ENCODE measurements at regions not wholly inside any gene's neighbourhood (a gene's known extent, or its start where the extent isn't known, plus 50 kb on each side); places are given as distances from the start of the nearest gene placed in this dataset.

GRCh38 chr3:152196782-152197181 is 71.9 kb upstream of the MBNL1 start:
- CTCF ChIA-PET = interaction anchor here (1.2 kb wide), 1 partner anchor 61 kb away, joined by 3 read pairs; no protein-coding TSS in a partner anchor
- H3K27ac ChIP-seq (ENCODE audit: insufficient read depth in 1 of 2, low read depth in 1 of 2, low read length in 2 of 2, poor library complexity in 1 of 2, severe bottlenecking in 2 of 2) = peak overlapping the region; percentile 68 to 93
- peaks cover 50 to 82% (median 70%) of the 10 kb centered on the region in 4 experiments for H3K4me1 ChIP-seq (ENCODE audit: control extremely low read depth in 1 of 4, control insufficient read depth in 4 of 4, insufficient read depth in 4 of 4, low read length in 3 of 4)
- POLR2A ChIA-PET = no interaction called here
- H3K9me3 ChIP-seq (ENCODE audit: control extremely low read depth in 1 of 5, control insufficient read depth in 4 of 5, insufficient read depth in 2 of 5, low read depth in 1 of 5, low read length in 4 of 5) = no peaks in the 10 kb centered on the region
- DNase-seq = peak; percentile 63 to 87 (median 81)
- WGBS (ENCODE audit: insufficient coverage) = no CpG with 5 or more reads among the region's 2 CpGs
- H3K36me3 ChIP-seq (ENCODE audit: control insufficient read depth in 4 of 4, insufficient read depth in 4 of 4, low read length in 3 of 4) = no peaks in the 10 kb centered on the region
- H3K4me3 ChIP-seq (ENCODE audit: control insufficient read depth in 1 of 7, extremely low read depth in 1 of 7, insufficient read depth in 4 of 7, low read depth in 2 of 7, low read length in 6 of 7) = peak overlapping the region in 5 of 7 experiments; percentile 32 to 67 (median 50)
- H3K27me3 ChIP-seq (replicated peaks in 2 of 5; ENCODE audit: control insufficient read depth in 4 of 5, insufficient read depth in 5 of 5, low read length in 4 of 5) = no peaks in the 10 kb centered on the region

GRCh38 chr3:152197451-152197850 is 71.3 kb upstream of the MBNL1 start:
- H3K27ac ChIP-seq (ENCODE audit: insufficient read depth in 1 of 2, low read depth in 1 of 2, low read length in 2 of 2, poor library complexity in 1 of 2, severe bottlenecking in 2 of 2) = peak overlapping the region; percentile 68 to 93
- H3K36me3 ChIP-seq (ENCODE audit: control insufficient read depth in 4 of 4, insufficient read depth in 4 of 4, low read length in 3 of 4) = no peaks in the 10 kb centered on the region
- ChIA-PET CTCF (interaction anchor here (0.9 to 2.9 kb wide), 5 partner anchors 12 to 60 kb away, joined by 3 to 8 read pairs (median 3); no protein-coding TSS in a partner anchor), POLR2A (no interaction called here)
- DNase-seq = peak in 1 of 3 donors; percentile 35
- H3K4me1 ChIP-seq (ENCODE audit: control extremely low read depth in 1 of 4, control insufficient read depth in 4 of 4, insufficient read depth in 4 of 4, low read length in 3 of 4) = peaks cover 45 to 82% (median 72%) of the 10 kb centered on the region in 4 experiments
- H3K9me3 ChIP-seq (ENCODE audit: control extremely low read depth in 1 of 5, control insufficient read depth in 4 of 5, insufficient read depth in 2 of 5, low read depth in 1 of 5, low read length in 4 of 5) = no peaks in the 10 kb centered on the region
- H3K4me3 ChIP-seq (ENCODE audit: control insufficient read depth in 1 of 7, extremely low read depth in 1 of 7, insufficient read depth in 4 of 7, low read depth in 2 of 7, low read length in 6 of 7) = peak overlapping the region in 4 of 7 experiments; percentile 40 to 67 (median 54)
- no peaks in the 10 kb centered on the region for H3K27me3 ChIP-seq (replicated peaks in 2 of 5; ENCODE audit: control insufficient read depth in 4 of 5, insufficient read depth in 5 of 5, low read length in 4 of 5)
- 60% methylated on average over 2 of the region's 3 CpGs for WGBS (ENCODE audit: insufficient coverage)

- Histone ChIP-seq H3K27ac (ENCODE audit: insufficient read depth in 1 of 2, low read depth in 1 of 2, low read length in 2 of 2, poor library complexity in 1 of 2, severe bottlenecking in 2 of 2) (peak overlapping the region; percentile 43 to 93), H3K4me3 (ENCODE audit: control insufficient read depth in 1 of 7, extremely low read depth in 1 of 7, insufficient read depth in 4 of 7, low read depth in 2 of 7, low read length in 6 of 7) (peak overlapping the region in 4 of 7 experiments; percentile 30 to 67 (median 49)), H3K9me3 (ENCODE audit: control extremely low read depth in 1 of 5, control insufficient read depth in 4 of 5, insufficient read depth in 2 of 5, low read depth in 1 of 5, low read length in 4 of 5) (no peaks in the 10 kb centered on the region), H3K27me3 (replicated peaks in 2 of 5; ENCODE audit: control insufficient read depth in 4 of 5, insufficient read depth in 5 of 5, low read length in 4 of 5) (no peaks in the 10 kb centered on the region), H3K4me1 (ENCODE audit: control extremely low read depth in 1 of 4, control insufficient read depth in 4 of 4, insufficient read depth in 4 of 4, low read length in 3 of 4) (peaks cover 44 to 82% (median 75%) of the 10 kb centered on the region in 4 experiments), H3K36me3 (ENCODE audit: control insufficient read depth in 4 of 4, insufficient read depth in 4 of 4, low read length in 3 of 4) (no peaks in the 10 kb centered on the region)
- POLR2A ChIA-PET = no interaction called here
- CTCF ChIA-PET = interaction anchor here (0.9 to 2.9 kb wide), 6 partner anchors 11 to 72 kb away, joined by 3 to 8 read pairs (median 3); no protein-coding TSS in a partner anchor
- no peak for DNase-seq
- 43% methylated on average over 2 of the region's 3 CpGs for WGBS (ENCODE audit: insufficient coverage)
These were observed 70.8 kb upstream of the MBNL1 start for GRCh38 chr3:152197937-152198336.

- POLR2A ChIA-PET = interaction anchor here (0.6 to 1.7 kb wide), 3 partner anchors 45 to 759 kb away, joined by 3 to 8 read pairs (median 3); partner anchors contain the start of gene MBNL1
- no peak for DNase-seq
- WGBS (ENCODE audit: insufficient coverage) = 0% methylated on average over 1 of the region's 1 CpG
- Histone ChIP-seq H3K27me3 (replicated peaks in 2 of 5; ENCODE audit: control insufficient read depth in 4 of 5, insufficient read depth in 5 of 5, low read length in 4 of 5) (no peaks in the 10 kb centered on the region), H3K4me3 (ENCODE audit: control insufficient read depth in 1 of 7, extremely low read depth in 1 of 7, insufficient read depth in 4 of 7, low read depth in 2 of 7, low read length in 6 of 7) (peak overlapping the region in 3 of 7 experiments; percentile 64 to 88 (median 64)), H3K9me3 (ENCODE audit: control extremely low read depth in 1 of 5, control insufficient read depth in 4 of 5, insufficient read depth in 2 of 5, low read depth in 1 of 5, low read length in 4 of 5) (no peaks in the 10 kb centered on the region), H3K27ac (ENCODE audit: insufficient read depth in 1 of 2, low read depth in 1 of 2, low read length in 2 of 2, poor library complexity in 1 of 2, severe bottlenecking in 2 of 2) (peak overlapping the region; percentile 86 to 93), H3K4me1 (ENCODE audit: control extremely low read depth in 1 of 4, control insufficient read depth in 4 of 4, insufficient read depth in 4 of 4, low read length in 3 of 4) (peaks cover 47 to 78% (median 72%) of the 10 kb centered on the region in 4 experiments), H3K36me3 (ENCODE audit: control insufficient read depth in 4 of 4, insufficient read depth in 4 of 4, low read length in 3 of 4) (no peaks in the 10 kb centered on the region)
- CTCF ChIA-PET = interaction anchor here (0.9 to 2.9 kb wide), 8 partner anchors 10 to 106 kb away, joined by 3 to 8 read pairs (median 3); no protein-coding TSS in a partner anchor
These were observed 70.1 kb upstream of the MBNL1 start for GRCh38 chr3:152198665-152199064.

GRCh38 chr3:152199102-152199840 is 69.5 kb upstream of the MBNL1 start:
- peaks cover 43 to 79% (median 71%) of the 10 kb centered on the region in 4 experiments for H3K4me1 ChIP-seq (ENCODE audit: control extremely low read depth in 1 of 4, control insufficient read depth in 4 of 4, insufficient read depth in 4 of 4, low read length in 3 of 4)
- H3K27me3 ChIP-seq (replicated peaks in 2 of 5; ENCODE audit: control insufficient read depth in 4 of 5, insufficient read depth in 5 of 5, low read length in 4 of 5) = no peaks in the 10 kb centered on the region
- 0% methylated on average over 2 of the region's 3 CpGs for WGBS (ENCODE audit: insufficient coverage)
- H3K4me3 ChIP-seq (ENCODE audit: control insufficient read depth in 1 of 7, extremely low read depth in 1 of 7, insufficient read depth in 4 of 7, low read depth in 2 of 7, low read length in 6 of 7) = peak overlapping the region in 6 of 7 experiments; percentile 30 to 88 (median 64)
- ChIA-PET POLR2A (interaction anchor here (0.6 to 1.7 kb wide), 3 partner anchors 45 to 760 kb away, joined by 3 to 8 read pairs (median 3); partner anchors contain the start of gene MBNL1), CTCF (interaction anchor here (1.0 to 2.9 kb wide), 9 partner anchors 10 to 105 kb away, joined by 3 to 8 read pairs (median 3); no protein-coding TSS in a partner anchor)
- peak in 2 of 3 donors; percentile 44 to 60 for DNase-seq
- H3K36me3 ChIP-seq (ENCODE audit: control insufficient read depth in 4 of 4, insufficient read depth in 4 of 4, low read length in 3 of 4) = no peaks in the 10 kb centered on the region
- H3K9me3 ChIP-seq (ENCODE audit: control extremely low read depth in 1 of 5, control insufficient read depth in 4 of 5, insufficient read depth in 2 of 5, low read depth in 1 of 5, low read length in 4 of 5) = no peaks in the 10 kb centered on the region
- peak overlapping the region; percentile 86 to 93 for H3K27ac ChIP-seq (ENCODE audit: insufficient read depth in 1 of 2, low read depth in 1 of 2, low read length in 2 of 2, poor library complexity in 1 of 2, severe bottlenecking in 2 of 2)

- Histone ChIP-seq H3K9me3 (ENCODE audit: control extremely low read depth in 1 of 5, control insufficient read depth in 4 of 5, insufficient read depth in 2 of 5, low read depth in 1 of 5, low read length in 4 of 5) (no peaks in the 10 kb centered on the region), H3K27ac (ENCODE audit: insufficient read depth in 1 of 2, low read depth in 1 of 2, low read length in 2 of 2, poor library complexity in 1 of 2, severe bottlenecking in 2 of 2) (peak overlapping the region; percentile 86 to 93), H3K36me3 (ENCODE audit: control insufficient read depth in 4 of 4, insufficient read depth in 4 of 4, low read length in 3 of 4) (no peaks in the 10 kb centered on the region), H3K4me1 (ENCODE audit: control extremely low read depth in 1 of 4, control insufficient read depth in 4 of 4, insufficient read depth in 4 of 4, low read length in 3 of 4) (peaks cover 41 to 79% (median 72%) of the 10 kb centered on the region in 4 experiments), H3K27me3 (replicated peaks in 2 of 5; ENCODE audit: control insufficient read depth in 4 of 5, insufficient read depth in 5 of 5, low read length in 4 of 5) (no peaks in the 10 kb centered on the region), H3K4me3 (ENCODE audit: control insufficient read depth in 1 of 7, extremely low read depth in 1 of 7, insufficient read depth in 4 of 7, low read depth in 2 of 7, low read length in 6 of 7) (peak overlapping the region in 6 of 7 experiments; percentile 41 to 88 (median 64))
- 0% methylated on average over 1 of the region's 3 CpGs for WGBS (ENCODE audit: insufficient coverage)
- DNase-seq = peak in 2 of 3 donors; percentile 56 to 67
- ChIA-PET POLR2A (interaction anchor here (0.9 kb wide), 1 partner anchor 43 kb away, joined by 3 read pairs; no protein-coding TSS in a partner anchor), CTCF (interaction anchor here (1.1 to 2.1 kb wide), 4 partner anchors 17 to 112 kb away, joined by 3 to 5 read pairs (median 3); no protein-coding TSS in a partner anchor)
These were observed 68.0 kb upstream of the MBNL1 start for GRCh38 chr3:152200476-152201420.
